ENCODE measurements at regions not wholly inside any gene's neighbourhood (a gene's known extent, or its start where the extent isn't known, plus 50 kb on each side); places are given as distances from the start of the nearest gene placed in this dataset.

DNA sequence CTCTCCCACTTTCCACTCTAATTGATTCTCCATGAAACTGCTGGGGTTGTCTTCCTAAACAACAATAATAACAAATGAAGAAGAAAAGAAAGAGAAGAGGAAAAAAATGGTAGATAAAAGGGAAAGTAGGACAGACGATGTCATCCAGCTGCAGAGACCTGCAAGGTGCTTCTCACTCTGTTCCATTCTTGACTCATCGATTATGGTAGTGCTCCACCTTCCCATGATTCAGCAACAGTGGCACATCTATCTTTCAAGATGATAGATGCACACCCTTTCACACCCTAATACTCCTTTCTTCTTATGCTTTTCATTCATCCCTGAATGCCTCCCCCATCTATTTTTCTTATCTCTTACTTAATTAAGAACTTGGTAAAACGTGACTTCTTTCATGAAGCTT lies 610.2 kb downstream of the NR4A2 start:
- no peak for DNase-seq
- Histone ChIP-seq H3K4me1 (ENCODE audit: control insufficient read depth in 2 of 2, insufficient read depth in 2 of 2, low read length in 2 of 2) (no peaks in the 10 kb centered on the region), H3K4me3 (ENCODE audit: control extremely low read depth in 1 of 5, extremely low read depth in 1 of 5, insufficient read depth in 1 of 5, low read depth in 2 of 5, low read length in 4 of 5) (no peak overlapping the region), H3K9me3 (ENCODE audit: control extremely low read depth in 1 of 3, control insufficient read depth in 2 of 3, insufficient read depth in 1 of 3, low read length in 2 of 3) (no peaks in the 10 kb centered on the region), H3K27ac (ENCODE audit: low read length in 2 of 2) (no peak overlapping the region), H3K36me3 (replicated peaks in 1 of 2; ENCODE audit: control extremely low read depth in 1 of 2, control insufficient read depth in 1 of 2, extremely low read depth in 1 of 2, insufficient read depth in 2 of 2, low read length in 1 of 2) (no peaks in the 10 kb centered on the region), H3K27me3 (replicated peaks in 1 of 4; ENCODE audit: control extremely low read depth in 1 of 4, control insufficient read depth in 3 of 4, insufficient read depth in 4 of 4, low read length in 3 of 4) (no peaks in the 10 kb centered on the region), H4K20me1 (ENCODE audit: control insufficient read depth, insufficient read depth, low read length, poor library complexity, severe bottlenecking) (no peaks in the 10 kb centered on the region), H2AFZ (ENCODE audit: insufficient read depth, low read depth, low read length, poor library complexity, severe bottlenecking) (no peak overlapping the region), H3K79me2 (ENCODE audit: control insufficient read depth, insufficient read depth, low read length) (no peaks in the 10 kb centered on the region), H3K4me2 (replicated peaks; ENCODE audit: low read depth, low read length, poor library complexity, severe bottlenecking) (no peak overlapping the region), H3K9ac (ENCODE audit: low read length) (no peak overlapping the region)
- no peak overlapping the region for H3K27ac Mint-ChIP-seq
- no peaks in the 10 kb centered on the region for H3K4me1 Mint-ChIP-seq
- H3K27me3 Mint-ChIP-seq: no peaks in the 10 kb centered on the region
- ChIA-PET CTCF (no interaction called here), POLR2A (no interaction called here)
- intact Hi-C loops (cut with micrococcal nuclease): no loop called here
- TF ChIP-seq, protein P1, sequence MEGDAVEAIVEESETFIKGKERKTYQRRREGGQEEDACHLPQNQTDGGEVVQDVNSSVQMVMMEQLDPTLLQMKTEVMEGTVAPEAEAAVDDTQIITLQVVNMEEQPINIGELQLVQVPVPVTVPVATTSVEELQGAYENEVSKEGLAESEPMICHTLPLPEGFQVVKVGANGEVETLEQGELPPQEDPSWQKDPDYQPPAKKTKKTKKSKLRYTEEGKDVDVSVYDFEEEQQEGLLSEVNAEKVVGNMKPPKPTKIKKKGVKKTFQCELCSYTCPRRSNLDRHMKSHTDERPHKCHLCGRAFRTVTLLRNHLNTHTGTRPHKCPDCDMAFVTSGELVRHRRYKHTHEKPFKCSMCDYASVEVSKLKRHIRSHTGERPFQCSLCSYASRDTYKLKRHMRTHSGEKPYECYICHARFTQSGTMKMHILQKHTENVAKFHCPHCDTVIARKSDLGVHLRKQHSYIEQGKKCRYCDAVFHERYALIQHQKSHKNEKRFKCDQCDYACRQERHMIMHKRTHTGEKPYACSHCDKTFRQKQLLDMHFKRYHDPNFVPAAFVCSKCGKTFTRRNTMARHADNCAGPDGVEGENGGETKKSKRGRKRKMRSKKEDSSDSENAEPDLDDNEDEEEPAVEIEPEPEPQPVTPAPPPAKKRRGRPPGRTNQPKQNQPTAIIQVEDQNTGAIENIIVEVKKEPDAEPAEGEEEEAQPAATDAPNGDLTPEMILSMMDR (IDR thresholded peaks at IDR 0.05): no peak
- no peak for ATAC-seq (ENCODE audit: low read depth)
- WGBS (ENCODE audit: insufficient coverage): 83% methylated on average over 1 of the region's 3 CpGs
- no peaks in the 10 kb centered on the region for H3K9me3 Mint-ChIP-seq (ENCODE audit: insufficient read depth)
- no peak overlapping the region for H3K4me3 Mint-ChIP-seq

DNA sequence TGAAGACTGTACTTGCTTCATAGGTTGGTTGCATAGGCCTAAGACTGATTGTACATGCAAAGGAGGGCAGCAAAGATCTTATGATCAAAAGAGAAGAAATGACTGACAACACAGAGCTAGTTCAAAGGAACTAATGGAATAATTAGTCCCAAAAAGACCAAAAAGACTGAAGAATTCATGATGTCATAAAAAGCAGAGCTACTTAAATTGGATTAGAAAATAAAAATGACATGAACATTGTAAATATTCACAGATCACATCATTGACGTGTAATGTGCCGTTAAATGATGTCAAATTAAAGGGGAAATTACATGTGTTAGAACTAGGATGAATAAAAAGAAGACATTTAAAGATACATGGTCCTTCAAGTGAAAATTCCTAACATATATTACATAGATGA lies 616.8 kb downstream of the NR4A2 start:
- no CpG with 5 or more reads among the region's 2 CpGs for WGBS (ENCODE audit: insufficient coverage)
- H3K4me3 ChIP-seq (ENCODE audit: control extremely low read depth in 1 of 5, extremely low read depth in 1 of 5, insufficient read depth in 1 of 5, low read depth in 2 of 5, low read length in 4 of 5): no peak overlapping the region
- H3K27ac Mint-ChIP-seq: no peak overlapping the region
- H3K27me3 ChIP-seq (replicated peaks in 1 of 4; ENCODE audit: control extremely low read depth in 1 of 4, control insufficient read depth in 3 of 4, insufficient read depth in 4 of 4, low read length in 3 of 4): no peaks in the 10 kb centered on the region
- no peaks in the 10 kb centered on the region for H4K20me1 ChIP-seq (ENCODE audit: control insufficient read depth, insufficient read depth, low read length, poor library complexity, severe bottlenecking)
- H3K27me3 Mint-ChIP-seq: no peaks in the 10 kb centered on the region
- ATAC-seq (ENCODE audit: low read depth) (no peak), DNase-seq (no peak)
- ChIA-PET CTCF (interaction anchor here (1.3 kb wide), 1 partner anchor 11 kb away, joined by 3 read pairs; no protein-coding TSS in a partner anchor), POLR2A (no interaction called here)
- no peaks in the 10 kb centered on the region for H3K4me1 Mint-ChIP-seq
- TF ChIP-seq, protein P1 (IDR thresholded peaks at IDR 0.05): no peak
- TF ChIP-seq EZH2 (IDR thresholded peaks at IDR 0.05; ENCODE audit: borderline replicate concordance, insufficient read depth, low read depth, low read length, poor library complexity, severe bottlenecking): no peak
- intact Hi-C loops (cut with micrococcal nuclease): no loop called here
- no peak overlapping the region for H3K9ac ChIP-seq (ENCODE audit: low read length)
- H3K4me3 Mint-ChIP-seq: no peak overlapping the region
- H3K9me3 Mint-ChIP-seq (ENCODE audit: insufficient read depth): no peaks in the 10 kb centered on the region
- no peaks in the 10 kb centered on the region for H3K9me3 ChIP-seq (ENCODE audit: control extremely low read depth in 1 of 3, control insufficient read depth in 2 of 3, insufficient read depth in 1 of 3, low read length in 2 of 3)
- H3K79me2 ChIP-seq (ENCODE audit: control insufficient read depth, insufficient read depth, low read length): no peaks in the 10 kb centered on the region
- no peak overlapping the region for H3K4me2 ChIP-seq (replicated peaks; ENCODE audit: low read depth, low read length, poor library complexity, severe bottlenecking)
- no peaks in the 10 kb centered on the region for H3K36me3 ChIP-seq (replicated peaks in 1 of 2; ENCODE audit: control extremely low read depth in 1 of 2, control insufficient read depth in 1 of 2, extremely low read depth in 1 of 2, insufficient read depth in 2 of 2, low read length in 1 of 2)
- no peaks in the 10 kb centered on the region for H3K4me1 ChIP-seq (ENCODE audit: control insufficient read depth in 2 of 2, insufficient read depth in 2 of 2, low read length in 2 of 2)
- no peak overlapping the region for H3K27ac ChIP-seq (ENCODE audit: low read length in 2 of 2)
- no peak overlapping the region for H2AFZ ChIP-seq (ENCODE audit: insufficient read depth, low read depth, low read length, poor library complexity, severe bottlenecking)

Measured in B cell (primary cell).